OCI-LY3 (cell line): ENCODE measurements at regions not wholly inside any gene's neighbourhood (a gene's known extent, or its start where the extent isn't known, plus 50 kb on each side); places are given as distances from the start of the nearest gene placed in this dataset.

Experiments used
- EZH2phosphoT487 ChIP-seq: fragments of 200-600 bp; shearing (Covaris generic); IDR thresholded peaks from 2 replicates; pipeline ENCODE4 v1.6.1; 2018; ENCODE audit warnings: antibody characterized with exemption, mixed run types, low read depth
- TF ChIP-seq, protein P1 (sequence below): fragments of 200-600, 300-600 bp; sonication (generic); IDR thresholded peaks from 2 replicates; pipeline ENCODE4 v1.5.1; 2014; ENCODE audit warnings: antibody characterized with exemption, low read length, low read depth

DNA sequence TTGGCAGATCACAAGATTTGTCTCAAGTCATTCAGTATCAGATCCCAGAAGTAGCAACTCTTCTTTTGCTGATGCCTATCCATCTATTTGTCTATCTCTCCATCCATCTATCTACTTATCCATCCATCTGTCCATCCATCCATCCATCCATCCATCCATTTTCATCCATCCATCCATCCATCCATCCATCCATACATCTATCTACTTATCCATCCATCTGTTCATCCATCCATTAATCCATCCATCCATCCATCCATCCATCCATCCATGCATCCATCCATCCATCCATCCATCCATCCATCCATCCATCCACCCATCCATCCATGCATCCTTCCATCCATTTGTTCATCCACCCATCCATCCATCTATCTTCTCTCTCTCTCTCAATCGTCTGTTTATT, 142.7 kb downstream of the PFKFB3 start:
- TF ChIP-seq, protein P1, sequence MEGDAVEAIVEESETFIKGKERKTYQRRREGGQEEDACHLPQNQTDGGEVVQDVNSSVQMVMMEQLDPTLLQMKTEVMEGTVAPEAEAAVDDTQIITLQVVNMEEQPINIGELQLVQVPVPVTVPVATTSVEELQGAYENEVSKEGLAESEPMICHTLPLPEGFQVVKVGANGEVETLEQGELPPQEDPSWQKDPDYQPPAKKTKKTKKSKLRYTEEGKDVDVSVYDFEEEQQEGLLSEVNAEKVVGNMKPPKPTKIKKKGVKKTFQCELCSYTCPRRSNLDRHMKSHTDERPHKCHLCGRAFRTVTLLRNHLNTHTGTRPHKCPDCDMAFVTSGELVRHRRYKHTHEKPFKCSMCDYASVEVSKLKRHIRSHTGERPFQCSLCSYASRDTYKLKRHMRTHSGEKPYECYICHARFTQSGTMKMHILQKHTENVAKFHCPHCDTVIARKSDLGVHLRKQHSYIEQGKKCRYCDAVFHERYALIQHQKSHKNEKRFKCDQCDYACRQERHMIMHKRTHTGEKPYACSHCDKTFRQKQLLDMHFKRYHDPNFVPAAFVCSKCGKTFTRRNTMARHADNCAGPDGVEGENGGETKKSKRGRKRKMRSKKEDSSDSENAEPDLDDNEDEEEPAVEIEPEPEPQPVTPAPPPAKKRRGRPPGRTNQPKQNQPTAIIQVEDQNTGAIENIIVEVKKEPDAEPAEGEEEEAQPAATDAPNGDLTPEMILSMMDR, result no peak
- no peak for TF ChIP-seq EZH2phosphoT487
